ENCODE measurements at regions not wholly inside any gene's neighbourhood (a gene's known extent, or its start where the extent isn't known, plus 50 kb on each side); places are given as distances from the start of the nearest gene placed in this dataset.

DNA sequence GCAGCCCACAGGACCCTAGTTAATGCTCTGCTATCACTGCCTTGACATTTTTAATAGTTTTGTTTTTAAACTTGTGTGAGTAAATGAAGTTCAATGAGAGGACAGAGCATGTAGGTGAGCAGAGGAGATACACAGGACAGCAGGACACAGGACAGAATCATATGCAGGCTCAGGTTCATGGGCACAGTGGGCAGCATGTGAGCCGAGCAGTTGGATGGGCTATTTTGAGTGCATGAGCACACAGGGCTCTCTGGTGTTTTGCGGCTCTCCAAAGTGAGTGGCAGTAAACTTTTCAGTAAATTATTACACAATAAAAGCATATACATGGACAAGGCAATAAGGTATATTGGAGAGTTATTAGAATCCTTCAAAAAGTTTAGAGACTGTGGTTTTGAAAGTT is 189.7 kb upstream of the OR4E1 start:
- intact Hi-C loops (cut with DNase I; ENCODE audit: low total_unique reads), result no loop called here
- no peak for TF ChIP-seq POLR2AphosphoS5 (IDR thresholded peaks at IDR 0.05)
- no peak for TF ChIP-seq POLR2A (IDR thresholded peaks at IDR 0.05)
- TF ChIP-seq, protein P1, sequence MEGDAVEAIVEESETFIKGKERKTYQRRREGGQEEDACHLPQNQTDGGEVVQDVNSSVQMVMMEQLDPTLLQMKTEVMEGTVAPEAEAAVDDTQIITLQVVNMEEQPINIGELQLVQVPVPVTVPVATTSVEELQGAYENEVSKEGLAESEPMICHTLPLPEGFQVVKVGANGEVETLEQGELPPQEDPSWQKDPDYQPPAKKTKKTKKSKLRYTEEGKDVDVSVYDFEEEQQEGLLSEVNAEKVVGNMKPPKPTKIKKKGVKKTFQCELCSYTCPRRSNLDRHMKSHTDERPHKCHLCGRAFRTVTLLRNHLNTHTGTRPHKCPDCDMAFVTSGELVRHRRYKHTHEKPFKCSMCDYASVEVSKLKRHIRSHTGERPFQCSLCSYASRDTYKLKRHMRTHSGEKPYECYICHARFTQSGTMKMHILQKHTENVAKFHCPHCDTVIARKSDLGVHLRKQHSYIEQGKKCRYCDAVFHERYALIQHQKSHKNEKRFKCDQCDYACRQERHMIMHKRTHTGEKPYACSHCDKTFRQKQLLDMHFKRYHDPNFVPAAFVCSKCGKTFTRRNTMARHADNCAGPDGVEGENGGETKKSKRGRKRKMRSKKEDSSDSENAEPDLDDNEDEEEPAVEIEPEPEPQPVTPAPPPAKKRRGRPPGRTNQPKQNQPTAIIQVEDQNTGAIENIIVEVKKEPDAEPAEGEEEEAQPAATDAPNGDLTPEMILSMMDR (IDR thresholded peaks at IDR 0.05 in 8 of 11, conservative IDR thresholded peaks at IDR 0.05 in 3 of 11), result no peak
- H3K27me3 ChIP-seq (replicated peaks in 1 of 7), result peaks cover 0 to 22% (median 0%) of the 10 kb centered on the region in 7 donors
- no peaks in the 10 kb centered on the region for H3K36me3 ChIP-seq
- DNase-seq, result no peak
- H3K9me3 ChIP-seq, result no peaks in the 10 kb centered on the region
- no peak overlapping the region for H3K27ac ChIP-seq
- WGBS, 5 donors, result 72 to 92% (median 88%) methylated on average over 2 of the region's 2 CpGs
- no peaks in the 10 kb centered on the region for H3K4me1 ChIP-seq
- H3K4me3 ChIP-seq, result no peak overlapping the region

DNA sequence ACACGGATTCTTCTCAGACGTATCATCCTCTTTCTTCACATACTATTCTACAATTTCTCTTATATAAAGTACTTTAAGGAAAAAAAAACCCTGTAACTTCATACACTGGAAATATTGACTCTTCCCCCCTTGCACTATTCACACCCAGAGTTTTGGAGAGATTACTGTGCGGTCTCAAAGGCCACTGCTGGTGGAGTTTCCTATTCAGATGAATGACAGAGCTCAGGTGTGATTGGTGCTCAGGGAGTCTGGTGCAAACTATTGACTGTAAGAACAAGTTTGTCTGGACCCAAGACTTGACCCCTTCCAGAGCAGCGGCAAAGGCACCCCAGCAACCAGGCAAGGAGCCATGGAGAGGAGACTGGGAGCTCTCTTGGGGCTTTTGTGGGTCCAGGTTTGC is 187.5 kb upstream of the OR4E1 start:
- intact Hi-C loops (cut with DNase I; ENCODE audit: low total_unique reads), result no loop called here

DNA sequence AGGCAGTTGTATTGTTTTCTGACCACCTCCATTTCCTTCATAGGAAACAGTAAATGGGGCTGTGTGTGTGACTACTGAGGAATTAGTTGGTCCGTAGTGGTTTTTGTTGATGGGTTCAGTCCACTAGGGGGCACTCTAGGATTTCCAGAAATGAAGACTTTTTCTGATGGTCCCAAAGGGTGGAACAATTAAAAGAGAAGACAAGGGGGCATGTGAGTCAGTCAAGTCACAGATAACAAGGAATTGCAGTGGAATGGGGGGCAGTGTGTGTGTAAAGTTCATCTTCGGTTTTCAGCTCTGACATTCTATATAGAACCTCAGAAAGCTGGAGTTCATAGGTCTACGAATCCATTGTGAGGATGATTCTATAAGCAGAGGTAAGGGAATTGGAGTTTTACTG is 186.6 kb upstream of the OR4E1 start:
- Histone ChIP-seq H3K4me1 (no peaks in the 10 kb centered on the region), H3K27me3 (replicated peaks in 1 of 7) (peaks cover 0 to 22% (median 0%) of the 10 kb centered on the region in 7 donors), H3K9me3 (no peaks in the 10 kb centered on the region), H3K27ac (no peak overlapping the region), H3K36me3 (no peaks in the 10 kb centered on the region), H3K4me3 (no peak overlapping the region)
- 60 to 69% (median 68%) methylated on average over 3 of the region's 3 CpGs for WGBS, 5 donors
- no peak for DNase-seq
- TF ChIP-seq POLR2AphosphoS5 (IDR thresholded peaks at IDR 0.05), result no peak
- TF ChIP-seq, protein P1 (IDR thresholded peaks at IDR 0.05 in 8 of 11, conservative IDR thresholded peaks at IDR 0.05 in 3 of 11), result peak in 6 of 11 experiments; percentile 8 to 51 (median 28)
- intact Hi-C loops (cut with DNase I; ENCODE audit: low total_unique reads), result no loop called here

More for the DNA sequence above, 187.5 kb upstream of the OR4E1 start:
- no peak for TF ChIP-seq POLR2AphosphoS5 (IDR thresholded peaks at IDR 0.05)
- TF ChIP-seq, protein P1 (IDR thresholded peaks at IDR 0.05 in 8 of 11, conservative IDR thresholded peaks at IDR 0.05 in 3 of 11), result no peak
- TF ChIP-seq POLR2A (IDR thresholded peaks at IDR 0.05), result no peak
- no peaks in the 10 kb centered on the region for H3K36me3 ChIP-seq
- no peak overlapping the region for H3K4me3 ChIP-seq
- no peaks in the 10 kb centered on the region for H3K4me1 ChIP-seq
- 76 to 89% (median 85%) methylated on average over 4 of the region's 4 CpGs for WGBS, 5 donors
- H3K27ac ChIP-seq, result no peak overlapping the region
- DNase-seq, result no peak
- H3K27me3 ChIP-seq (replicated peaks in 1 of 7), result peaks cover 0 to 22% (median 0%) of the 10 kb centered on the region in 7 donors
- H3K9me3 ChIP-seq, result no peaks in the 10 kb centered on the region

DNA sequence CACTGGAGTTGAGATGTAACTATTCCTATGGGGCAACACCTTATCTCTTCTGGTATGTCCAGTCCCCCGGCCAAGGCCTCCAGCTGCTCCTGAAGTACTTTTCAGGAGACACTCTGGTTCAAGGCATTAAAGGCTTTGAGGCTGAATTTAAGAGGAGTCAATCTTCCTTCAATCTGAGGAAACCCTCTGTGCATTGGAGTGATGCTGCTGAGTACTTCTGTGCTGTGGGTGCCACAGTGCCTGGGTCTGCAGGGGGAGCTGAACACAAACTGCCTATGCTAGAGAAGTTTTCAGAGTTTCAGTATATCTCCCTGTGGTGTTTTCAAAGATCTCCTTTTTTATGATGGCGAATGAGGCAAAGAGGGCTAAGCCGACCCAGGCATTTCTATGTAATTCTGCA is 179.2 kb upstream of the OR4E1 start:
- H3K27ac ChIP-seq, result no peak overlapping the region
- no peaks in the 10 kb centered on the region for H3K36me3 ChIP-seq
- H3K9me3 ChIP-seq, result no peaks in the 10 kb centered on the region
- peak overlapping the region in 1 of 8 donors; percentile 26 for H3K4me3 ChIP-seq
- no peak for DNase-seq
- peaks cover 0 to 12% (median 0%) of the 10 kb centered on the region in 7 donors for H3K27me3 ChIP-seq (replicated peaks in 1 of 7)
- H3K4me1 ChIP-seq, result peaks cover 0 to 3% (median 0%) of the 10 kb centered on the region in 6 donors
- intact Hi-C loops (cut with DNase I; ENCODE audit: low total_unique reads), result no loop called here
- 73 to 81% (median 76%) methylated on average over 3 of the region's 3 CpGs for WGBS, 5 donors
- TF ChIP-seq POLR2A (IDR thresholded peaks at IDR 0.05) (no peak), POLR2AphosphoS5 (IDR thresholded peaks at IDR 0.05) (no peak)
- TF ChIP-seq, protein P1 (IDR thresholded peaks at IDR 0.05 in 8 of 11, conservative IDR thresholded peaks at IDR 0.05 in 3 of 11), result no peak
